RWPE2 (cell line): ENCODE measurements at regions not wholly inside any gene's neighbourhood (a gene's known extent, or its start where the extent isn't known, plus 50 kb on each side); places are given as distances from the start of the nearest gene placed in this dataset.

Source experiments
- ATAC-seq: fragments of 200-7000 bp; cut with Tn5 transposase; 3 replicates; pipeline ENCODE4 v1.9.1; 2021; ENCODE audit warnings: low read depth
- DNase-seq: peaks from one replicate; pipeline ENCODE4 v3.0.0-alpha.2; 2020; ENCODE audit warnings: low spot score
- H3K27ac ChIP-seq: fragments of 450-650 bp; 2 replicates; pipeline ENCODE4 v1.5.1; 2017; ENCODE audit warnings: mild to moderate bottlenecking; ENCODE audit not compliant: poor library complexity, severe bottlenecking
- H3K27me3 ChIP-seq: fragments of 250-450 bp; sonication (Bioruptor Pico); 2 replicates; pipeline ENCODE4 v1.5.1; 2021; ENCODE audit warnings: mild to moderate bottlenecking, moderate library complexity; ENCODE audit not compliant: insufficient read depth, poor library complexity, severe bottlenecking
- H3K36me3 ChIP-seq: fragments of 250-450 bp; sonication (Bioruptor Pico); 2 replicates; pipeline ENCODE4 v1.5.1; 2020; ENCODE audit warnings: low read depth, mild to moderate bottlenecking, moderate library complexity
- H3K4me1 ChIP-seq: fragments of 250-450 bp; sonication (Bioruptor Pico); 2 replicates; pipeline ENCODE4 v1.5.1; 2021; ENCODE audit warnings: mild to moderate bottlenecking, moderate library complexity; ENCODE audit not compliant: insufficient read depth, poor library complexity, severe bottlenecking
- H3K4me3 ChIP-seq: fragments of 250-450 bp; sonication (Bioruptor Pico); 2 replicates; pipeline ENCODE4 v1.5.1; 2021; ENCODE audit warnings: mild to moderate bottlenecking, moderate library complexity; ENCODE audit not compliant: severe bottlenecking
- H3K9me3 ChIP-seq: fragments of 250-450 bp; sonication (Bioruptor Pico); 2 replicates; pipeline ENCODE4 v1.5.1; 2021; ENCODE audit warnings: mild to moderate bottlenecking, moderate library complexity; ENCODE audit not compliant: severe bottlenecking
- CTCF ChIP-seq: fragments of 450-650 bp; IDR thresholded peaks from one replicate; pipeline ENCODE4 v1.5.1; 2017; ENCODE audit warnings: mild to moderate bottlenecking, moderate library complexity; ENCODE audit not compliant: poor library complexity, severe bottlenecking

- no peak for TF ChIP-seq CTCF
- peaks cover 13% of the 10 kb centered on the region for H3K4me1 ChIP-seq
- DNase-seq (no peak), ATAC-seq (no peak)
- H3K36me3 ChIP-seq = no peaks in the 10 kb centered on the region
- H3K4me3 ChIP-seq = no peak overlapping the region
- H3K27ac ChIP-seq = no peak overlapping the region
- no peaks in the 10 kb centered on the region for H3K27me3 ChIP-seq
- H3K9me3 ChIP-seq = peaks cover 2% of the 10 kb centered on the region
Measured at GRCh38 chr2:217650229-217650628, 352.6 kb downstream of the TNS1 start.

GRCh38 chr2:217647925-217648324 lies 354.9 kb downstream of the TNS1 start:
- no peak for TF ChIP-seq CTCF
- Histone ChIP-seq H3K27ac (no peak overlapping the region), H3K4me1 (peaks cover 7% of the 10 kb centered on the region), H3K9me3 (peaks cover 2% of the 10 kb centered on the region), H3K27me3 (no peaks in the 10 kb centered on the region), H3K4me3 (no peak overlapping the region), H3K36me3 (no peaks in the 10 kb centered on the region)
- DNase-seq = no peak
- no peak for ATAC-seq

- H3K27ac ChIP-seq = no peak overlapping the region
- peaks cover 2% of the 10 kb centered on the region for H3K9me3 ChIP-seq
- no peaks in the 10 kb centered on the region for H3K36me3 ChIP-seq
- no peak for DNase-seq
- H3K27me3 ChIP-seq = no peaks in the 10 kb centered on the region
- no peak for TF ChIP-seq CTCF
- H3K4me1 ChIP-seq = peaks cover 3% of the 10 kb centered on the region
- H3K4me3 ChIP-seq = no peak overlapping the region
- ATAC-seq = no peak
Measured at GRCh38 chr2:217647226-217647625, 355.6 kb downstream of the TNS1 start.

GRCh38 chr2:217645896-217646295 lies 356.9 kb downstream of the TNS1 start:
- H3K36me3 ChIP-seq = no peaks in the 10 kb centered on the region
- H3K4me1 ChIP-seq = peaks cover 3% of the 10 kb centered on the region
- ATAC-seq = peak; percentile 70
- H3K9me3 ChIP-seq = peaks cover 2% of the 10 kb centered on the region
- no peak for DNase-seq
- no peak overlapping the region for H3K4me3 ChIP-seq
- TF ChIP-seq CTCF = no peak
- no peak overlapping the region for H3K27ac ChIP-seq
- H3K27me3 ChIP-seq = no peaks in the 10 kb centered on the region

GRCh38 chr2:217643789-217644301 lies 358.9 kb downstream of the TNS1 start:
- H3K9me3 ChIP-seq = peaks cover 2% of the 10 kb centered on the region
- peaks cover 3% of the 10 kb centered on the region for H3K4me1 ChIP-seq
- no peak for ATAC-seq
- H3K4me3 ChIP-seq = no peak overlapping the region
- H3K36me3 ChIP-seq = no peaks in the 10 kb centered on the region
- no peak for DNase-seq
- H3K27me3 ChIP-seq = no peaks in the 10 kb centered on the region
- no peak for TF ChIP-seq CTCF
- H3K27ac ChIP-seq = no peak overlapping the region
